ENCODE measurements at regions not wholly inside any gene's neighbourhood (a gene's known extent, or its start where the extent isn't known, plus 50 kb on each side); places are given as distances from the start of the nearest gene placed in this dataset.

GRCh38 chr7:18366394-18366793 is 129.2 kb upstream of the HDAC9 start:
- Histone ChIP-seq H3K36me3 (ENCODE audit: control insufficient read depth in 3 of 3, insufficient read depth in 2 of 3, low read depth in 1 of 3, low read length in 3 of 3) (no peaks in the 10 kb centered on the region), H3K4me3 (ENCODE audit: low read depth in 1 of 3, low read length in 3 of 3) (no peak overlapping the region), H3K27me3 (ENCODE audit: control insufficient read depth in 3 of 3, insufficient read depth in 3 of 3, low read length in 3 of 3) (no peaks in the 10 kb centered on the region), H3K9me3 (ENCODE audit: control insufficient read depth in 2 of 2, insufficient read depth in 1 of 2, low read depth in 1 of 2, low read length in 1 of 2) (no peaks in the 10 kb centered on the region), H3K27ac (ENCODE audit: low read depth in 1 of 3, low read length in 2 of 3) (no peak overlapping the region), H3K4me1 (ENCODE audit: control insufficient read depth in 3 of 3, insufficient read depth in 2 of 3, low read depth in 1 of 3, low read length in 2 of 3) (peaks cover 0 to 2% (median 0%) of the 10 kb centered on the region in 3 donors)
- FAIRE-seq, result no peak
- no peak for DNase-seq
- WGBS, 3 donors, result 81 to 94% (median 88%) methylated on average over 1 of the region's 1 CpG

DNA sequence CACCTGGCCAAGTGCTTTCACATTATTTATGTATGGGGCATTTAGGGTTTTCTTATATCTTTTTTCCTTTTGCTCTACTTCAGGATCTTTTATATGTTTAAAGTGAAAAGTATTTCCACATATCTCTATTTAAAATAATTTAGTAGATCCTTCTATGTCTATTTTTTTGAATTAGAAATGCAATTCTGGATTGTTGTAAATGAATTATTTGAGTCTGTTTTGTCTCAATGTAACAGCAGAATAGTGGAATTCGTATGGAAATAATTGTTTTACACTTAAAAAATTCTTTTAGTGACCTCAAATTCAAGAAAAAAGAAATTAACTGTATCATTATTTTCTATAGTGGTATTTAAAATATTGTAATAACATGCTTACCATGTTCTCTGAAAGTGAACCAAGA is 126.5 kb upstream of the HDAC9 start:
- H3K27me3 ChIP-seq (ENCODE audit: control insufficient read depth in 3 of 3, insufficient read depth in 3 of 3, low read length in 3 of 3), result no peaks in the 10 kb centered on the region
- no peak overlapping the region for H3K4me3 ChIP-seq (ENCODE audit: low read depth in 1 of 3, low read length in 3 of 3)
- FAIRE-seq (no peak), DNase-seq (no peak)
- H3K9me3 ChIP-seq (ENCODE audit: control insufficient read depth in 2 of 2, insufficient read depth in 1 of 2, low read depth in 1 of 2, low read length in 1 of 2), result no peaks in the 10 kb centered on the region
- H3K27ac ChIP-seq (ENCODE audit: low read depth in 1 of 3, low read length in 2 of 3), result no peak overlapping the region
- H3K36me3 ChIP-seq (ENCODE audit: control insufficient read depth in 3 of 3, insufficient read depth in 2 of 3, low read depth in 1 of 3, low read length in 3 of 3), result no peaks in the 10 kb centered on the region
- no peaks in the 10 kb centered on the region for H3K4me1 ChIP-seq (ENCODE audit: control insufficient read depth in 3 of 3, insufficient read depth in 2 of 3, low read depth in 1 of 3, low read length in 2 of 3)
- WGBS, 3 donors, result 60 to 76% (median 74%) methylated on average over 1 of the region's 1 CpG

- no peak overlapping the region for H3K4me3 ChIP-seq (ENCODE audit: low read depth in 1 of 3, low read length in 3 of 3)
- no peaks in the 10 kb centered on the region for H3K4me1 ChIP-seq (ENCODE audit: control insufficient read depth in 3 of 3, insufficient read depth in 2 of 3, low read depth in 1 of 3, low read length in 2 of 3)
- 86 to 90% (median 88%) methylated on average over 5 of the region's 5 CpGs for WGBS, 3 donors
- no peak overlapping the region for H3K27ac ChIP-seq (ENCODE audit: low read depth in 1 of 3, low read length in 2 of 3)
- no peaks in the 10 kb centered on the region for H3K27me3 ChIP-seq (ENCODE audit: control insufficient read depth in 3 of 3, insufficient read depth in 3 of 3, low read length in 3 of 3)
- no peak for DNase-seq
- FAIRE-seq, result no peak
- no peaks in the 10 kb centered on the region for H3K36me3 ChIP-seq (ENCODE audit: control insufficient read depth in 3 of 3, insufficient read depth in 2 of 3, low read depth in 1 of 3, low read length in 3 of 3)
- no peaks in the 10 kb centered on the region for H3K9me3 ChIP-seq (ENCODE audit: control insufficient read depth in 2 of 2, insufficient read depth in 1 of 2, low read depth in 1 of 2, low read length in 1 of 2)
These were observed 124.9 kb upstream of the HDAC9 start for GRCh38 chr7:18370633-18371032.

DNA sequence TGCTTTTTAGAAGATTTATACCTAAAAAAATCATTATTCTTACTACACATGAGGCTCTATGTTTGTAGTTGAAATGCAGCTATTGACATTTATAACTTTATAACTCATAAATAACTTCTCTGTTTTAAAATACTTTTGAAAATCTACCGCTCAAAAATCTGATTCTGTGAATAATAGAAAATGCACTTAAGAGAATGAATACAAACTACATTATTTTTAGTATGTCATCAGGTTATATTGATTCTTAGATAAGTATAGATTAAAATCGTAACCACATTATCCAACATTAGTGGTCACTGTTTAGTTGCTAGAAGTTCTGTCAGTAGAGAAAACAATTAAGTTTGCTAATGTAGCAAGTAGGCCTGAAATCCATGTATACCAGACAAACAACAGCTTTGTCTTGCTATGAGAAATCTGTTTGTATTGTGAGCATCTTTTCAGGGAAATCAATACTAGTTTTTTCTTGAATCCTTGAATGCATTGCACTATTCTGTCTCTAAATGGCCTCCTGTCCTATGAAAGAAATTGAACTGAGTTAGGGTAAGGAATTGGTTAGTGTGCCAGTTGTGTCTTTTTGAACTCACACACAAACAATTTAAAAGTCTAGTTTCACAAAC is 116.5 kb upstream of the HDAC9 start:
- 50 to 73% (median 67%) methylated on average over 2 of the region's 2 CpGs for WGBS, 3 donors
- Histone ChIP-seq H3K9me3 (ENCODE audit: control insufficient read depth in 2 of 2, insufficient read depth in 1 of 2, low read depth in 1 of 2, low read length in 1 of 2) (no peaks in the 10 kb centered on the region), H3K4me3 (ENCODE audit: low read depth in 1 of 3, low read length in 3 of 3) (no peak overlapping the region), H3K27ac (ENCODE audit: low read depth in 1 of 3, low read length in 2 of 3) (no peak overlapping the region), H3K27me3 (ENCODE audit: control insufficient read depth in 3 of 3, insufficient read depth in 3 of 3, low read length in 3 of 3) (no peaks in the 10 kb centered on the region), H3K4me1 (ENCODE audit: control insufficient read depth in 3 of 3, insufficient read depth in 2 of 3, low read depth in 1 of 3, low read length in 2 of 3) (no peaks in the 10 kb centered on the region), H3K36me3 (ENCODE audit: control insufficient read depth in 3 of 3, insufficient read depth in 2 of 3, low read depth in 1 of 3, low read length in 3 of 3) (no peaks in the 10 kb centered on the region)
- DNase-seq, result no peak
- FAIRE-seq, result no peak

GRCh38 chr7:18384491-18385143 is 110.9 kb upstream of the HDAC9 start:
- Histone ChIP-seq H3K36me3 (ENCODE audit: control insufficient read depth in 3 of 3, insufficient read depth in 2 of 3, low read depth in 1 of 3, low read length in 3 of 3) (no peaks in the 10 kb centered on the region), H3K4me3 (ENCODE audit: low read depth in 1 of 3, low read length in 3 of 3) (no peak overlapping the region), H3K27ac (ENCODE audit: low read depth in 1 of 3, low read length in 2 of 3) (no peak overlapping the region), H3K4me1 (ENCODE audit: control insufficient read depth in 3 of 3, insufficient read depth in 2 of 3, low read depth in 1 of 3, low read length in 2 of 3) (no peaks in the 10 kb centered on the region), H3K27me3 (ENCODE audit: control insufficient read depth in 3 of 3, insufficient read depth in 3 of 3, low read length in 3 of 3) (no peaks in the 10 kb centered on the region), H3K9me3 (ENCODE audit: control insufficient read depth in 2 of 2, insufficient read depth in 1 of 2, low read depth in 1 of 2, low read length in 1 of 2) (no peaks in the 10 kb centered on the region)
- no peak for DNase-seq
- WGBS, 3 donors, result 77 to 82% (median 80%) methylated on average over 1 of the region's 1 CpG
- FAIRE-seq, result no peak

- H3K4me1 ChIP-seq (ENCODE audit: control insufficient read depth in 3 of 3, insufficient read depth in 2 of 3, low read depth in 1 of 3, low read length in 2 of 3), result no peaks in the 10 kb centered on the region
- FAIRE-seq, result no peak
- no peaks in the 10 kb centered on the region for H3K36me3 ChIP-seq (ENCODE audit: control insufficient read depth in 3 of 3, insufficient read depth in 2 of 3, low read depth in 1 of 3, low read length in 3 of 3)
- 89 to 94% (median 91%) methylated on average over 4 of the region's 4 CpGs for WGBS, 3 donors
- DNase-seq, result no peak
- no peaks in the 10 kb centered on the region for H3K9me3 ChIP-seq (ENCODE audit: control insufficient read depth in 2 of 2, insufficient read depth in 1 of 2, low read depth in 1 of 2, low read length in 1 of 2)
- H3K27ac ChIP-seq (ENCODE audit: low read depth in 1 of 3, low read length in 2 of 3), result no peak overlapping the region
- no peak overlapping the region for H3K4me3 ChIP-seq (ENCODE audit: low read depth in 1 of 3, low read length in 3 of 3)
- no peaks in the 10 kb centered on the region for H3K27me3 ChIP-seq (ENCODE audit: control insufficient read depth in 3 of 3, insufficient read depth in 3 of 3, low read length in 3 of 3)
These were observed 108.9 kb upstream of the HDAC9 start for GRCh38 chr7:18386607-18387006.

- H3K4me3 ChIP-seq (ENCODE audit: low read depth in 1 of 3, low read length in 3 of 3), result no peak overlapping the region
- no peak overlapping the region for H3K27ac ChIP-seq (ENCODE audit: low read depth in 1 of 3, low read length in 2 of 3)
- H3K4me1 ChIP-seq (ENCODE audit: control insufficient read depth in 3 of 3, insufficient read depth in 2 of 3, low read depth in 1 of 3, low read length in 2 of 3), result no peaks in the 10 kb centered on the region
- no peak for FAIRE-seq
- DNase-seq, result no peak
- H3K27me3 ChIP-seq (ENCODE audit: control insufficient read depth in 3 of 3, insufficient read depth in 3 of 3, low read length in 3 of 3), result no peaks in the 10 kb centered on the region
- H3K9me3 ChIP-seq (ENCODE audit: control insufficient read depth in 2 of 2, insufficient read depth in 1 of 2, low read depth in 1 of 2, low read length in 1 of 2), result no peaks in the 10 kb centered on the region
- no peaks in the 10 kb centered on the region for H3K36me3 ChIP-seq (ENCODE audit: control insufficient read depth in 3 of 3, insufficient read depth in 2 of 3, low read depth in 1 of 3, low read length in 3 of 3)
- 74 to 95% (median 79%) methylated on average over 2 of the region's 2 CpGs for WGBS, 3 donors
These were observed 108.3 kb upstream of the HDAC9 start for GRCh38 chr7:18387191-18387735.

- Histone ChIP-seq H3K4me3 (ENCODE audit: low read depth in 1 of 3, low read length in 3 of 3) (no peak overlapping the region), H3K27ac (ENCODE audit: low read depth in 1 of 3, low read length in 2 of 3) (peak overlapping the region in 2 of 3 donors; percentile 30 to 80), H3K4me1 (ENCODE audit: control insufficient read depth in 3 of 3, insufficient read depth in 2 of 3, low read depth in 1 of 3, low read length in 2 of 3) (no peaks in the 10 kb centered on the region), H3K9me3 (ENCODE audit: control insufficient read depth in 2 of 2, insufficient read depth in 1 of 2, low read depth in 1 of 2, low read length in 1 of 2) (no peaks in the 10 kb centered on the region), H3K27me3 (ENCODE audit: control insufficient read depth in 3 of 3, insufficient read depth in 3 of 3, low read length in 3 of 3) (no peaks in the 10 kb centered on the region), H3K36me3 (ENCODE audit: control insufficient read depth in 3 of 3, insufficient read depth in 2 of 3, low read depth in 1 of 3, low read length in 3 of 3) (no peaks in the 10 kb centered on the region)
- DNase-seq (no peak), FAIRE-seq (no peak)
- WGBS, 3 donors, result 58 to 73% (median 66%) methylated on average over 3 of the region's 3 CpGs
These were observed 105.0 kb upstream of the HDAC9 start for GRCh38 chr7:18390535-18390907.
